Pancreas (tissue), 10 donors: ENCODE measurements at regions not wholly inside any gene's neighbourhood (a gene's known extent, or its start where the extent isn't known, plus 50 kb on each side); places are given as distances from the start of the nearest gene placed in this dataset.
A peak's percentile ranks its signal among the peaks of the same experiment; 100 is the strongest.

Experiments
- ATAC-seq, 4 donors: fragments of 200-7000 bp; cut with Tn5 transposase; one replicate each; pipeline versions ENCODE4 v1.8.0 to v1.9.1; 2020; ENCODE audit warnings: mild to moderate bottlenecking in 4 of 4, moderate library complexity in 4 of 4
- DNase-seq, 6 donors: peaks; one replicate each; pipeline ENCODE4 v3.0.0-alpha.2; 2020
- FAIRE-seq: peaks from 2 replicates; lab custom pipeline; 2012; peaks lifted over from hg19 to GRCh38; lab: Jason Lieb, UNC
- H3K27ac ChIP-seq, 4 donors: fragments of 200-600 bp; sonication (generic); 1 replicate in 3 of 4; 2 replicates in 1 of 4; pipeline versions ENCODE4 v1.5.0 to v1.8.0; 2020
- H3K27me3 ChIP-seq, 4 donors: fragments of 200-600 bp; one replicate each; pipeline ENCODE4 v1.8.0; 2021
- H3K36me3 ChIP-seq, 3 donors: fragments of 200-600 bp; sonication (generic) in 1 of 3; one replicate each; pipeline versions ENCODE4 v1.5.0 to v1.8.0; 2020 to 2021
- H3K4me1 ChIP-seq, 3 donors: fragments of 200-600 bp; one replicate each; pipeline ENCODE4 v1.8.0; 2021
- H3K4me3 ChIP-seq, 4 donors: fragments of 200-600 bp; sonication (generic) in 2 of 4; one replicate each; pipeline versions ENCODE4 v1.5.0 to v1.8.0; 2020 to 2021
- H3K9me3 ChIP-seq, 4 donors: fragments of 200-600 bp; one replicate each; pipeline ENCODE4 v1.8.0; 2021
- CTCF ChIP-seq, 4 donors: fragments of 200-600 bp; sonication (generic) in 3 of 4; IDR thresholded peaks; one replicate each; pipeline versions ENCODE4 v1.5.0 to v1.8.0; 2021; ENCODE audit warnings: antibody characterized with exemption in 4 of 4
- WGBS, 2 donors: extraction: QIAGEN DNeasy Blood & Tissue Kit; methylation state at CpG; one replicate each; pipeline ENCODE4 v1.1.7; 2013; 5-methylcytosine and 5-hydroxymethylcytosine counted together
- intact Hi-C, 3 donors: fragments of 100-400 bp; cut with DNase I; formaldehyde crosslinking; loops; one replicate each; pipeline versions ENCODE4 v1.11.1 to v1.14.2; 2022
- donor health status: healthy with polysubstance abuse.
- donor health status: DM: no; HTN: no; CAD: no; lungs with moderate emphysema.
- donor health status: DM: no; HTN: no; CAD: no.
- donor health status: control.
- donor health status: control.
- donor health status: Bipolar disorder and iron deficiency.
- donor health status: DM: yes; HTN: yes; CAD: no.
- donor health status: DM: no; HTN: no; CAD: no.
- donor health status: DM: no; HTN: no; CAD: no.
- donor health status: DM: yes; HTN: yes; CAD: no.

- no peaks in the 10 kb centered on the region for H3K27me3 ChIP-seq
- DNase-seq = no peak
- H3K4me1 ChIP-seq = no peaks in the 10 kb centered on the region
- intact Hi-C loops = no loop called here
- ATAC-seq = no peak
- 41 to 42% methylated on average over 1 of the region's 1 CpG for WGBS, 2 donors
- no peak for TF ChIP-seq CTCF (IDR thresholded peaks at IDR 0.05)
- FAIRE-seq = no peak
- no peak overlapping the region for H3K27ac ChIP-seq
- no peak overlapping the region for H3K4me3 ChIP-seq
- H3K9me3 ChIP-seq = no peaks in the 10 kb centered on the region
- no peaks in the 10 kb centered on the region for H3K36me3 ChIP-seq
These were observed 836.1 kb downstream of the CBLN2 start for GRCh38 chr18:71707985-71708500.

- no peak for ATAC-seq
- Histone ChIP-seq H3K4me3 (no peak overlapping the region), H3K4me1 (no peaks in the 10 kb centered on the region), H3K36me3 (no peaks in the 10 kb centered on the region), H3K27me3 (no peaks in the 10 kb centered on the region), H3K27ac (no peak overlapping the region), H3K9me3 (no peaks in the 10 kb centered on the region)
- DNase-seq = no peak
- WGBS, 2 donors = 36 to 76% methylated on average over 1 of the region's 1 CpG
- intact Hi-C loops = no loop called here
- no peak for TF ChIP-seq CTCF (IDR thresholded peaks at IDR 0.05)
- no peak for FAIRE-seq
These were observed 836.7 kb downstream of the CBLN2 start for GRCh38 chr18:71707400-71707799.

- H3K4me3 ChIP-seq = no peak overlapping the region
- WGBS, 2 donors = 50 to 57% methylated on average over 2 of the region's 2 CpGs
- H3K9me3 ChIP-seq = no peaks in the 10 kb centered on the region
- H3K27ac ChIP-seq = no peak overlapping the region
- no peak for FAIRE-seq
- DNase-seq = no peak
- H3K36me3 ChIP-seq = no peaks in the 10 kb centered on the region
- intact Hi-C loops = no loop called here
- no peaks in the 10 kb centered on the region for H3K4me1 ChIP-seq
- no peaks in the 10 kb centered on the region for H3K27me3 ChIP-seq
- no peak for TF ChIP-seq CTCF (IDR thresholded peaks at IDR 0.05)
- ATAC-seq = no peak
These were observed 854.6 kb downstream of the CBLN2 start for GRCh38 chr18:71689416-71690160.

- no peak for TF ChIP-seq CTCF (IDR thresholded peaks at IDR 0.05)
- intact Hi-C loops = no loop called here
- ATAC-seq (peak in 1 of 4 donors; percentile 41), FAIRE-seq (no peak), DNase-seq (no peak)
- Histone ChIP-seq H3K27me3 (no peaks in the 10 kb centered on the region), H3K4me3 (no peak overlapping the region), H3K27ac (no peak overlapping the region), H3K4me1 (no peaks in the 10 kb centered on the region), H3K36me3 (no peaks in the 10 kb centered on the region), H3K9me3 (no peaks in the 10 kb centered on the region)
- 10 to 12% methylated on average over 5 of the region's 5 CpGs for WGBS, 2 donors
These were observed 861.6 kb downstream of the CBLN2 start for GRCh38 chr18:71682591-71682990.

GRCh38 chr18:71678144-71678543, 866.0 kb downstream of the CBLN2 start:
- no peak overlapping the region for H3K27ac ChIP-seq
- no peak for DNase-seq
- no peaks in the 10 kb centered on the region for H3K36me3 ChIP-seq
- no peaks in the 10 kb centered on the region for H3K9me3 ChIP-seq
- no peak for FAIRE-seq
- WGBS, 2 donors = 56 to 79% methylated on average over 2 of the region's 2 CpGs
- TF ChIP-seq CTCF (IDR thresholded peaks at IDR 0.05) = no peak
- intact Hi-C loops = no loop called here
- no peaks in the 10 kb centered on the region for H3K27me3 ChIP-seq
- ATAC-seq = no peak
- no peak overlapping the region for H3K4me3 ChIP-seq
- H3K4me1 ChIP-seq = no peaks in the 10 kb centered on the region
